SJCRH30 (cell line): ENCODE measurements at regions not wholly inside any gene's neighbourhood (a gene's known extent, or its start where the extent isn't known, plus 50 kb on each side); places are given as distances from the start of the nearest gene placed in this dataset.

ENCODE experiments used
- DNase-seq, 2 experiments: peaks; one replicate each; pipeline ENCODE4 v3.0.0-alpha.2; 2015 to 2020
- H3K27ac ChIP-seq: fragments of 250-450 bp; sonication (Bioruptor Pico); 2 replicates; pipeline ENCODE4 v1.5.1; 2020; ENCODE audit warnings: mild to moderate bottlenecking, moderate library complexity
- H3K27me3 ChIP-seq: fragments of 250-450 bp; sonication (Bioruptor Pico); 2 replicates; pipeline ENCODE4 v1.5.1; 2020; ENCODE audit warnings: mild to moderate bottlenecking, moderate library complexity
- H3K36me3 ChIP-seq: fragments of 250-450 bp; sonication (Bioruptor Pico); 2 replicates; pipeline ENCODE4 v1.5.1; 2020; ENCODE audit warnings: mild to moderate bottlenecking, moderate library complexity
- H3K4me1 ChIP-seq: fragments of 250-450 bp; sonication (Bioruptor Pico); 2 replicates; pipeline ENCODE4 v1.5.1; 2020; ENCODE audit warnings: mild to moderate bottlenecking, moderate library complexity
- H3K4me3 ChIP-seq: fragments of 250-450 bp; sonication (Bioruptor Pico); 2 replicates; pipeline ENCODE4 v1.5.1; 2020; ENCODE audit warnings: mild to moderate bottlenecking, moderate library complexity
- H3K9me3 ChIP-seq: fragments of 250-450 bp; sonication (Bioruptor Pico); replicated peaks from 2 replicates; pipeline ENCODE4 v1.5.1; 2020; ENCODE audit warnings: mild to moderate bottlenecking, moderate library complexity

GRCh38 chr10:47188156-47188555 is 111.8 kb upstream of the GDF10 start:
- no peak overlapping the region for H3K4me3 ChIP-seq
- DNase-seq: no peak

GRCh38 chr10:47189802-47190201 is 110.2 kb upstream of the GDF10 start:
- Histone ChIP-seq H3K9me3 (no peaks in the 10 kb centered on the region), H3K4me1 (no peaks in the 10 kb centered on the region), H3K36me3 (no peaks in the 10 kb centered on the region), H3K27me3 (no peaks in the 10 kb centered on the region), H3K4me3 (no peak overlapping the region), H3K27ac (no peak overlapping the region)
- DNase-seq: no peak

More at GRCh38 chr10:47188156-47188555, 111.8 kb upstream of the GDF10 start:
- Histone ChIP-seq H3K27me3 (no peaks in the 10 kb centered on the region), H3K9me3 (no peaks in the 10 kb centered on the region), H3K27ac (no peak overlapping the region), H3K4me1 (no peaks in the 10 kb centered on the region), H3K36me3 (no peaks in the 10 kb centered on the region)

- Histone ChIP-seq H3K4me3 (no peak overlapping the region), H3K9me3 (no peaks in the 10 kb centered on the region), H3K4me1 (no peaks in the 10 kb centered on the region), H3K27ac (no peak overlapping the region), H3K36me3 (no peaks in the 10 kb centered on the region), H3K27me3 (no peaks in the 10 kb centered on the region)
- DNase-seq: no peak
Observed at GRCh38 chr10:47190301-47190700, 109.7 kb upstream of the GDF10 start.

- DNase-seq: no peak
- Histone ChIP-seq H3K27ac (no peak overlapping the region), H3K36me3 (no peaks in the 10 kb centered on the region), H3K4me1 (no peaks in the 10 kb centered on the region), H3K4me3 (no peak overlapping the region), H3K27me3 (no peaks in the 10 kb centered on the region), H3K9me3 (no peaks in the 10 kb centered on the region)
Observed at GRCh38 chr10:47190802-47191450, 109.1 kb upstream of the GDF10 start.

GRCh38 chr10:47192273-47192672 is 107.7 kb upstream of the GDF10 start:
- no peak overlapping the region for H3K27ac ChIP-seq
- no peaks in the 10 kb centered on the region for H3K36me3 ChIP-seq
- H3K9me3 ChIP-seq: no peaks in the 10 kb centered on the region
- no peak overlapping the region for H3K4me3 ChIP-seq
- H3K27me3 ChIP-seq: no peaks in the 10 kb centered on the region
- no peaks in the 10 kb centered on the region for H3K4me1 ChIP-seq
- DNase-seq: no peak

- Histone ChIP-seq H3K27me3 (no peaks in the 10 kb centered on the region), H3K27ac (no peak overlapping the region), H3K4me3 (no peak overlapping the region), H3K36me3 (no peaks in the 10 kb centered on the region), H3K4me1 (no peaks in the 10 kb centered on the region), H3K9me3 (no peaks in the 10 kb centered on the region)
- DNase-seq: no peak
Observed at GRCh38 chr10:47193666-47194065, 106.3 kb upstream of the GDF10 start.

GRCh38 chr10:47195274-47195885 is 104.6 kb upstream of the GDF10 start:
- no peak overlapping the region for H3K4me3 ChIP-seq
- H3K4me1 ChIP-seq: no peaks in the 10 kb centered on the region
- DNase-seq: no peak
- H3K27me3 ChIP-seq: no peaks in the 10 kb centered on the region
- no peak overlapping the region for H3K27ac ChIP-seq
- no peaks in the 10 kb centered on the region for H3K9me3 ChIP-seq
- H3K36me3 ChIP-seq: no peaks in the 10 kb centered on the region

- no peak overlapping the region for H3K4me3 ChIP-seq
- no peak for DNase-seq
- no peak overlapping the region for H3K27ac ChIP-seq
- no peaks in the 10 kb centered on the region for H3K27me3 ChIP-seq
- H3K9me3 ChIP-seq: no peaks in the 10 kb centered on the region
- H3K4me1 ChIP-seq: no peaks in the 10 kb centered on the region
- no peaks in the 10 kb centered on the region for H3K36me3 ChIP-seq
Observed at GRCh38 chr10:47196691-47197090, 103.3 kb upstream of the GDF10 start.

GRCh38 chr10:47198221-47198620 is 101.8 kb upstream of the GDF10 start:
- H3K36me3 ChIP-seq: no peaks in the 10 kb centered on the region
- H3K9me3 ChIP-seq: no peaks in the 10 kb centered on the region
- no peaks in the 10 kb centered on the region for H3K27me3 ChIP-seq
- no peak overlapping the region for H3K4me3 ChIP-seq
- DNase-seq: no peak
- H3K4me1 ChIP-seq: no peaks in the 10 kb centered on the region
- H3K27ac ChIP-seq: no peak overlapping the region

GRCh38 chr10:47205192-47205591 is 94.8 kb upstream of the GDF10 start:
- Histone ChIP-seq H3K9me3 (no peaks in the 10 kb centered on the region), H3K27ac (no peak overlapping the region), H3K4me3 (no peak overlapping the region), H3K4me1 (no peaks in the 10 kb centered on the region), H3K27me3 (no peaks in the 10 kb centered on the region), H3K36me3 (no peaks in the 10 kb centered on the region)
- DNase-seq: no peak

- Histone ChIP-seq H3K27me3 (no peaks in the 10 kb centered on the region), H3K9me3 (no peaks in the 10 kb centered on the region), H3K27ac (no peak overlapping the region), H3K4me1 (no peaks in the 10 kb centered on the region), H3K36me3 (no peaks in the 10 kb centered on the region), H3K4me3 (no peak overlapping the region)
- no peak for DNase-seq
Observed at GRCh38 chr10:47206449-47207280, 93.3 kb upstream of the GDF10 start.

GRCh38 chr10:47207281-47207615 is 92.7 kb upstream of the GDF10 start:
- no peaks in the 10 kb centered on the region for H3K36me3 ChIP-seq
- no peaks in the 10 kb centered on the region for H3K4me1 ChIP-seq
- no peak overlapping the region for H3K4me3 ChIP-seq
- DNase-seq: no peak
- no peak overlapping the region for H3K27ac ChIP-seq
- H3K9me3 ChIP-seq: no peaks in the 10 kb centered on the region
- H3K27me3 ChIP-seq: no peaks in the 10 kb centered on the region

GRCh38 chr10:47207894-47208469 is 92.0 kb upstream of the GDF10 start:
- Histone ChIP-seq H3K9me3 (no peaks in the 10 kb centered on the region), H3K27me3 (no peaks in the 10 kb centered on the region), H3K36me3 (no peaks in the 10 kb centered on the region), H3K27ac (no peak overlapping the region), H3K4me3 (no peak overlapping the region), H3K4me1 (no peaks in the 10 kb centered on the region)
- no peak for DNase-seq

- Histone ChIP-seq H3K36me3 (no peaks in the 10 kb centered on the region), H3K27ac (no peak overlapping the region), H3K4me1 (no peaks in the 10 kb centered on the region), H3K27me3 (no peaks in the 10 kb centered on the region), H3K9me3 (no peaks in the 10 kb centered on the region), H3K4me3 (no peak overlapping the region)
- DNase-seq: no peak
Observed at GRCh38 chr10:47209466-47209865, 90.5 kb upstream of the GDF10 start.

- H3K9me3 ChIP-seq: no peaks in the 10 kb centered on the region
Observed at GRCh38 chr10:47214520-47214919, 85.5 kb upstream of the GDF10 start.

More at GRCh38 chr10:47214520-47214919, 85.5 kb upstream of the GDF10 start:
- Histone ChIP-seq H3K27me3 (no peaks in the 10 kb centered on the region), H3K4me3 (no peak overlapping the region), H3K27ac (no peak overlapping the region), H3K4me1 (no peaks in the 10 kb centered on the region), H3K36me3 (no peaks in the 10 kb centered on the region)
- no peak for DNase-seq
